ENCODE measurements at regions not wholly inside any gene's neighbourhood (a gene's known extent, or its start where the extent isn't known, plus 50 kb on each side); places are given as distances from the start of the nearest gene placed in this dataset.
"Not testable (repeated sequence)": the region's sequence is repeated elsewhere in the genome, so short reads cannot be mapped to it uniquely, and the experiment has no call there.

- TF ChIP-seq CTCF (IDR thresholded peaks at IDR 0.05), result no peak
- TF ChIP-seq POLR2A (IDR thresholded peaks at IDR 0.05), result no peak
- DNase-seq (ENCODE audit: low spot score in 2 of 2), result no peak
- no peak overlapping the region for H3K4me3 ChIP-seq (ENCODE audit: low read depth, poor library complexity, severe bottlenecking)
- intact Hi-C loops (cut with DNase I; ENCODE audit: low total_unique reads), result no loop called here
Observed at GRCh38 chr3:21013566-21013965, 737.4 kb downstream of the ZNF385D start.

- no peak overlapping the region for H3K4me3 ChIP-seq (ENCODE audit: low read depth, poor library complexity, severe bottlenecking)
- no peak for DNase-seq (ENCODE audit: low spot score in 2 of 2)
- TF ChIP-seq CTCF (IDR thresholded peaks at IDR 0.05) (no peak), POLR2A (IDR thresholded peaks at IDR 0.05) (no peak)
- WGBS, 2 donors, result 50 to 55% methylated on average over 1 of the region's 1 CpG
- intact Hi-C loops (cut with DNase I; ENCODE audit: low total_unique reads), result no loop called here
Observed at GRCh38 chr3:20999661-21000060, 751.3 kb downstream of the ZNF385D start.

GRCh38 chr3:20997183-20997582 lies 753.8 kb downstream of the ZNF385D start:
- no peak for DNase-seq (ENCODE audit: low spot score in 2 of 2)
- intact Hi-C loops (cut with DNase I; ENCODE audit: low total_unique reads), result no loop called here
- 84 to 85% methylated on average over 2 of the region's 2 CpGs for WGBS, 2 donors

GRCh38 chr3:20990896-20991295 lies 760.1 kb downstream of the ZNF385D start:
- no peak for DNase-seq (ENCODE audit: low spot score in 2 of 2)
- intact Hi-C loops (cut with DNase I; ENCODE audit: low total_unique reads), result no loop called here
- TF ChIP-seq POLR2A (IDR thresholded peaks at IDR 0.05) (no peak), CTCF (IDR thresholded peaks at IDR 0.05) (no peak)
- 62 to 77% methylated on average over 1 of the region's 1 CpG for WGBS, 2 donors
- no peak overlapping the region for H3K4me3 ChIP-seq (ENCODE audit: low read depth, poor library complexity, severe bottlenecking)

More at GRCh38 chr3:20997183-20997582, 753.8 kb downstream of the ZNF385D start:
- H3K4me3 ChIP-seq (ENCODE audit: low read depth, poor library complexity, severe bottlenecking), result no peak overlapping the region
- no peak for TF ChIP-seq CTCF (IDR thresholded peaks at IDR 0.05)
- TF ChIP-seq POLR2A (IDR thresholded peaks at IDR 0.05), result no peak

GRCh38 chr3:20989653-20990052 lies 761.4 kb downstream of the ZNF385D start:
- intact Hi-C loops (cut with DNase I; ENCODE audit: low total_unique reads); H3K4me3 ChIP-seq (ENCODE audit: low read depth, poor library complexity, severe bottlenecking); DNase-seq (ENCODE audit: low spot score in 2 of 2): not testable (repeated sequence)

- TF ChIP-seq POLR2A (IDR thresholded peaks at IDR 0.05), result no peak
- TF ChIP-seq CTCF (IDR thresholded peaks at IDR 0.05), result no peak
- DNase-seq (ENCODE audit: low spot score in 2 of 2), result no peak
- WGBS, 2 donors, result 33 to 49% methylated on average over 2 of the region's 2 CpGs
- intact Hi-C loops (cut with DNase I; ENCODE audit: low total_unique reads), result no loop called here
- no peak overlapping the region for H3K4me3 ChIP-seq (ENCODE audit: low read depth, poor library complexity, severe bottlenecking)
Observed at GRCh38 chr3:20984594-20985205, 766.3 kb downstream of the ZNF385D start.
